H1 (cell line): ENCODE measurements at regions not wholly inside any gene's neighbourhood (a gene's known extent, or its start where the extent isn't known, plus 50 kb on each side); places are given as distances from the start of the nearest gene placed in this dataset.

Source experiments
- CTCF ChIA-PET: fragments of 300-600 bp; sonication (Branson Sonifier 250); formaldehyde crosslinking; loops from one replicate; lab custom pipeline; 2021; ENCODE audit not compliant: partially characterized antibody; lab: Charles Lee
- POLR2A ChIA-PET: fragments of 300-600 bp; sonication (Branson Sonifier 250); formaldehyde crosslinking; loops from one replicate; lab custom pipeline; 2021; ENCODE audit warnings: inconsistent platforms; ENCODE audit not compliant: partially characterized antibody; lab: Charles Lee
- DNase-seq, 2 experiments: peaks; one replicate each; pipeline versions ENCODE4 v3.0.0 to v3.0.0-alpha.2; 2010 to 2022; ENCODE audit warnings: low spot score in 2 of 2, low read depth in 1 of 2, mixed read lengths in 1 of 2
- FAIRE-seq: peaks from 2 replicates; lab custom pipeline; 2011; peaks lifted over from hg19 to GRCh38; lab: Jason Lieb, UNC
- H2AFZ ChIP-seq: 2 replicates; pipeline ENCODE4 v1.8.1; 2012; ENCODE audit warnings: low read length, inconsistent platforms
- H2AK5ac ChIP-seq: 2 replicates; pipeline ENCODE4 v1.6.1; 2013; ENCODE audit warnings: low read depth, low read length
- H2BK120ac ChIP-seq: replicated peaks from 2 replicates; pipeline ENCODE3; 2013; ENCODE audit warnings: low read depth, low read length, inconsistent platforms
- H2BK12ac ChIP-seq: 2 replicates; pipeline ENCODE4 v1.6.1; 2013; ENCODE audit warnings: low read depth, low read length
- H2BK15ac ChIP-seq: 2 replicates; pipeline ENCODE4 v1.6.1; 2013; ENCODE audit warnings: low read length
- H2BK20ac ChIP-seq: 2 replicates; pipeline ENCODE4 v1.6.1; 2013; ENCODE audit warnings: low read length
- H2BK5ac ChIP-seq: 2 replicates; pipeline ENCODE4 v1.6.1; 2013; ENCODE audit warnings: low read depth, low read length
- H3K14ac ChIP-seq: 2 replicates; pipeline ENCODE4 v1.6.1; 2013; ENCODE audit warnings: inconsistent platforms; ENCODE audit not compliant: insufficient read length
- H3K18ac ChIP-seq: 2 replicates; pipeline ENCODE4 v1.6.1; 2013; ENCODE audit warnings: low read length; ENCODE audit errors: extremely low read depth
- H3K23ac ChIP-seq: 2 replicates; pipeline ENCODE4 v1.6.1; 2013; ENCODE audit warnings: inconsistent platforms; ENCODE audit not compliant: insufficient read length
- H3K23me2 ChIP-seq: 2 replicates; pipeline ENCODE4 v1.6.1; 2013; ENCODE audit warnings: low read depth, low read length
- H3K27ac ChIP-seq: 2 replicates; pipeline ENCODE4 v1.6.1; 2011; ENCODE audit warnings: low read depth, low read length, inconsistent platforms
- H3K27me3 ChIP-seq, 4 experiments: replicated peaks in 1 of 4; 1 replicate in 1 of 4; 2 replicates in 3 of 4; pipeline versions ENCODE4 v1.6.1 to v1.8.1; 2011 to 2013; ENCODE audit warnings: low read length in 3 of 4, mild to moderate bottlenecking in 3 of 4, inconsistent platforms in 2 of 4, mixed read lengths in 2 of 4, moderate library complexity in 1 of 4; ENCODE audit not compliant: control insufficient read depth in 3 of 4, insufficient read depth in 3 of 4; ENCODE audit errors: extremely low read depth in 1 of 4
- H3K36me3 ChIP-seq, 4 experiments: 2 replicates each; pipeline versions ENCODE4 v1.6.1 to v1.8.1; 2011 to 2013; ENCODE audit warnings: mild to moderate bottlenecking in 4 of 4, low read length in 3 of 4, moderate library complexity in 2 of 4, control low read depth in 1 of 4, inconsistent platforms in 1 of 4; ENCODE audit not compliant: insufficient read depth in 4 of 4, control insufficient read depth in 2 of 4
- H3K4ac ChIP-seq: replicated peaks from 2 replicates; pipeline ENCODE3; 2013; ENCODE audit warnings: low read length, low read depth, mixed read lengths, inconsistent platforms; ENCODE audit not compliant: insufficient read length
- H3K4me1 ChIP-seq, 4 experiments: replicated peaks in 1 of 4; 1 replicate in 1 of 4; 2 replicates in 3 of 4; pipeline versions ENCODE4 v1.6.1 to v1.8.1; 2011 to 2013; ENCODE audit warnings: low read length in 3 of 4, inconsistent platforms in 2 of 4, mixed read lengths in 1 of 4; ENCODE audit not compliant: insufficient read depth in 4 of 4, control insufficient read depth in 3 of 4
- H3K4me2 ChIP-seq, 2 experiments: 2 replicates each; pipeline versions ENCODE4 v1.6.1 to v1.8.1; 2011 to 2013; ENCODE audit warnings: low read depth in 2 of 2, low read length in 2 of 2, control low read depth in 1 of 2, inconsistent platforms in 1 of 2, mild to moderate bottlenecking in 1 of 2; ENCODE audit not compliant: insufficient read depth in 1 of 2
- H3K4me3 ChIP-seq, 4 experiments: fragments of 200-600, 300-600 bp in 1 of 4; sonication (generic), shearing (Covaris generic), sonication (Bioruptor Twin) in 1 of 4; 2 replicates each; pipeline versions ENCODE4 v1.5.1 to v1.8.1; 2011 to 2016; ENCODE audit warnings: low read length in 4 of 4, low read depth in 3 of 4, control low read depth in 2 of 4, inconsistent platforms in 2 of 4, mild to moderate bottlenecking in 2 of 4, mixed read lengths in 1 of 4, moderate library complexity in 1 of 4; ENCODE audit not compliant: insufficient read depth in 2 of 4; ENCODE audit errors: extremely low read depth in 1 of 4
- H3K56ac ChIP-seq: replicated peaks from 2 replicates; pipeline ENCODE3; 2013; ENCODE audit warnings: low read depth, mild to moderate bottlenecking, mixed read lengths, low read length, inconsistent platforms; ENCODE audit not compliant: insufficient read length
- H3K79me1 ChIP-seq: 2 replicates; pipeline ENCODE4 v1.6.1; 2013; ENCODE audit warnings: low read depth, low read length, control low read depth
- H3K79me2 ChIP-seq, 2 experiments: 2 replicates each; pipeline versions ENCODE4 v1.6.1 to v1.8.1; 2012 to 2013; ENCODE audit warnings: low read length in 2 of 2, mild to moderate bottlenecking in 2 of 2, inconsistent platforms in 1 of 2; ENCODE audit not compliant: insufficient read depth in 2 of 2, control insufficient read depth in 1 of 2
- H3K9ac ChIP-seq, 4 experiments: replicated peaks in 1 of 4; 1 replicate in 1 of 4; 2 replicates in 3 of 4; pipeline versions ENCODE4 v1.6.1 to v1.8.1; 2011 to 2013; ENCODE audit warnings: low read depth in 3 of 4, low read length in 3 of 4, control low read depth in 2 of 4, mild to moderate bottlenecking in 2 of 4, moderate library complexity in 2 of 4, inconsistent platforms in 1 of 4; ENCODE audit errors: extremely low read depth in 1 of 4
- H3K9me3 ChIP-seq, 2 experiments: 2 replicates each; pipeline versions ENCODE4 v1.6.1 to v1.8.1; 2012 to 2013; ENCODE audit warnings: mild to moderate bottlenecking in 2 of 2, moderate library complexity in 2 of 2, control low read depth in 1 of 2, inconsistent platforms in 1 of 2, low read depth in 1 of 2, low read length in 1 of 2, mixed read lengths in 1 of 2; ENCODE audit not compliant: insufficient read depth in 2 of 2
- H4K20me1 ChIP-seq, 2 experiments: replicated peaks in 1 of 2; 2 replicates each; pipeline versions ENCODE3 to v1.8.1; 2011 to 2013; ENCODE audit warnings: inconsistent platforms in 2 of 2, low read length in 2 of 2, mild to moderate bottlenecking in 1 of 2; ENCODE audit not compliant: insufficient read depth in 2 of 2, control insufficient read depth in 1 of 2
- H4K5ac ChIP-seq: 2 replicates; pipeline ENCODE4 v1.6.1; 2013; ENCODE audit warnings: low read length, low read depth, mixed read lengths, inconsistent platforms; ENCODE audit not compliant: insufficient read length
- H4K8ac ChIP-seq: 2 replicates; pipeline ENCODE4 v1.8.0; 2013; ENCODE audit warnings: mild to moderate bottlenecking, moderate library complexity, low read length, inconsistent platforms; ENCODE audit not compliant: insufficient read depth; ENCODE audit errors: extremely low read depth
- H4K91ac ChIP-seq: replicated peaks from 2 replicates; pipeline ENCODE3; 2013; ENCODE audit warnings: low read length, mixed read lengths, inconsistent platforms; ENCODE audit not compliant: insufficient read length
- CTCF ChIP-seq, 3 experiments: IDR thresholded peaks; 1 replicate in 2 of 3; 2 replicates in 1 of 3; pipeline versions ENCODE4 v1.5.1 to v1.6.1; 2011; ENCODE audit warnings: low read length in 3 of 3, mild to moderate bottlenecking in 3 of 3, inconsistent platforms in 2 of 3, low read depth in 1 of 3, moderate library complexity in 1 of 3; ENCODE audit not compliant: insufficient read depth in 1 of 3; ENCODE audit errors: control extremely low read depth in 1 of 3
- MAFK ChIP-seq: IDR thresholded peaks from 2 replicates; pipeline ENCODE4 v1.6.1; 2012; ENCODE audit warnings: low read depth, mild to moderate bottlenecking, improper control_type of control experiment, low read length
- POLR2AphosphoS5 ChIP-seq: IDR thresholded peaks from 2 replicates; pipeline ENCODE4 v1.6.1; 2011; ENCODE audit warnings: low read depth, low read length
- RAD21 ChIP-seq, 2 experiments: IDR thresholded peaks in 1 of 2; conservative IDR thresholded peaks in 1 of 2; 2 replicates each; pipeline ENCODE4 v1.6.1; 2011; ENCODE audit warnings: low read depth in 2 of 2, low read length in 2 of 2, improper control_type of control experiment in 1 of 2, inconsistent platforms in 1 of 2, mild to moderate bottlenecking in 1 of 2, moderate library complexity in 1 of 2
- RBBP5 ChIP-seq: IDR thresholded peaks from 2 replicates; pipeline ENCODE4 v1.7.1; 2012; ENCODE audit warnings: low read depth, mild to moderate bottlenecking, inconsistent platforms, low read length, moderate library complexity, borderline replicate concordance
- RNF2 ChIP-seq: fragments of 200-900, 300-1000 bp; sonication (generic); IDR thresholded peaks from 2 replicates; pipeline ENCODE4 v1.7.1; 2016; ENCODE audit warnings: borderline replicate concordance, low read depth, mild to moderate bottlenecking, antibody characterized with exemption, low read length; ENCODE audit not compliant: poor library complexity, severe bottlenecking; ENCODE audit errors: missing control alignments
- TAF7 ChIP-seq: optimal IDR thresholded peaks from 2 replicates; pipeline ENCODE3; 2011; ENCODE audit warnings: low read depth, mild to moderate bottlenecking, inconsistent platforms, low read length, moderate library complexity, borderline replicate concordance
- TCF12 ChIP-seq: IDR thresholded peaks from 2 replicates; pipeline ENCODE4 v1.6.1; 2011; ENCODE audit warnings: low read depth, mild to moderate bottlenecking, low read length
- WGBS, 2 experiments: shearing (Covaris generic) in 1 of 2; methylation state at CpG; one replicate each; pipeline versions ENCODE4 v1.1.6 to v1.1.7; 2013 to 2015; ENCODE audit warnings: low lambda C conversion rate in 2 of 2, mixed read lengths in 2 of 2, inconsistent platforms in 1 of 2, low coverage in 1 of 2, missing lambda C conversion rate in 1 of 2; ENCODE audit not compliant: insufficient replicate concordance in 2 of 2, insufficient coverage in 1 of 2, insufficient read length in 1 of 2; ENCODE audit errors: extremely low coverage in 1 of 2, missing lambda C conversion rate in 1 of 2; 5-methylcytosine and 5-hydroxymethylcytosine counted together

GRCh38 chr17:52762794-52763167 lies 604.3 kb upstream of the CA10 start:
- H3K9me3 ChIP-seq = no peaks in the 10 kb centered on the region
- H4K20me1 ChIP-seq = no peaks in the 10 kb centered on the region
- H4K5ac ChIP-seq = no peak overlapping the region
- no peaks in the 10 kb centered on the region for H3K27me3 ChIP-seq
- H3K79me2 ChIP-seq = no peaks in the 10 kb centered on the region
- H3K18ac ChIP-seq = no peak overlapping the region
- FAIRE-seq (no peak), DNase-seq (no peak)
- TF ChIP-seq RNF2 = no peak
- TF ChIP-seq MAFK = no peak
- TF ChIP-seq CTCF (IDR thresholded peaks at IDR 0.05; ENCODE audit: control extremely low read depth in 1 of 3, insufficient read depth in 1 of 3, low read depth in 1 of 3, low read length in 3 of 3) = peak in 1 of 3 experiments; percentile 5; a peak in 1 of 4 replicates
- no peak for TF ChIP-seq TCF12
- TF ChIP-seq POLR2AphosphoS5 = no peak
- TF ChIP-seq RAD21 (IDR thresholded peaks at IDR 0.05 in 1 of 2, conservative IDR thresholded peaks at IDR 0.05 in 1 of 2; ENCODE audit: low read depth in 2 of 2, low read length in 2 of 2) = 0 out of 4 replicates have a peak, but pooled peaks of 1 of the 2 experiments have one; percentile 13
- no peak for TF ChIP-seq RBBP5
- no peak for TF ChIP-seq TAF7
- no peak overlapping the region for H3K9ac ChIP-seq
- H3K23ac ChIP-seq = no peak overlapping the region
- 100% methylated on average over 1 of the region's 1 CpG; no CpG with 5 or more reads in 1 of the 2 experiments for WGBS, 2 experiments
- no peak overlapping the region for H2AFZ ChIP-seq
- no peak overlapping the region for H3K4me2 ChIP-seq
- H3K79me1 ChIP-seq = no peaks in the 10 kb centered on the region
- no peak overlapping the region for H2BK5ac ChIP-seq
- H2BK120ac ChIP-seq = no peak overlapping the region
- H3K4ac ChIP-seq = no peak overlapping the region
- H3K23me2 ChIP-seq = no peaks in the 10 kb centered on the region
- no peak overlapping the region for H4K91ac ChIP-seq
- no peak overlapping the region for H2BK15ac ChIP-seq
- H2BK12ac ChIP-seq = no peak overlapping the region
- no peak overlapping the region for H3K56ac ChIP-seq
- no peak overlapping the region for H3K14ac ChIP-seq
- no peak overlapping the region for H4K8ac ChIP-seq
- ChIA-PET POLR2A (interaction anchor here (0.6 kb wide), 1 partner anchor 1719 kb away, joined by 3 read pairs; no protein-coding TSS in a partner anchor), CTCF (interaction anchor here (0.6 kb wide), 1 partner anchor 941 kb away, joined by 3 read pairs; no protein-coding TSS in a partner anchor)
- no peaks in the 10 kb centered on the region for H3K4me1 ChIP-seq
- H3K36me3 ChIP-seq = no peaks in the 10 kb centered on the region
- H2AK5ac ChIP-seq = no peak overlapping the region
- no peak overlapping the region for H2BK20ac ChIP-seq
- no peak overlapping the region for H3K4me3 ChIP-seq
- no peak overlapping the region for H3K27ac ChIP-seq
